GM18499 (cell line): ENCODE measurements at regions not wholly inside any gene's neighbourhood (a gene's known extent, or its start where the extent isn't known, plus 50 kb on each side); places are given as distances from the start of the nearest gene placed in this dataset.

Source experiments
- ATAC-seq: cut with Tn5 transposase; IDR thresholded peaks from one replicate; pipeline ENCODE4 v1.9.1; 2021; ENCODE audit warnings: moderate number of reproducible peaks; ENCODE audit not compliant: insufficient read depth, unreplicated experiment

DNA sequence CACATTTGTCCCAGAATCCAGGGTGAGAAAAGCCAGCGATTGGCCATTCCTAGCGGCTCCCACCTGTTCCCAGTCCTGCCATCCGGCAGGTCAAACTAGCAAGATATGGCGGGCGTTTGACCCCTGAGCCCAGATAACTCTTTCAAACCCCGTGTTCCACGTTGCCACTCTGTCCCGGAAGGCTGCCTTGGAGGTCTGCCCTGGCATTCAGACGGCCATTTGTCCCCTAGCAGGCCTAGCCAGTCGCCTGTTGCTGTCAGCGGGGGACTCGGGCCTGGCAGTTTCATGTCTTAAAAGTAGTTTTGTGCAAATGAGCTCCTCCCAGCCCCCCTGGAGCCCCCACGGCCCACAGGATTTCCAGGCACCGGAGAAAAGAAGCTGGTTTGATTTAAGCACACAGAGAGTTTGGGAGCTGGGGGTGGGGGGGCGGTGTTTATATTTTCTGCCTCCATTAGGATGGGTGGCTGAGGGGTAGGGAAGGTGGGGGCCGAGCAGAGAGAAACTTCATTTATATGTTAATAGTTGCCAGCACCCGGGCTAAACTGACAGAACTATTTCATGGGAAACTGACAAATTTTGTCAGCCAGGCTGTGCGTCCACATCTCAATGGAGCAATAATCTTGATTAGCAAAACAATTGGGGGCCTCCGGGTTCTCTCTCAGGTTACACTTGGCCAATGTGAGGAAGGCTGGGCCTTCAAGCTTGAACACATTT lies 240.9 kb upstream of the SALL1 start:
- ATAC-seq, result no peak

DNA sequence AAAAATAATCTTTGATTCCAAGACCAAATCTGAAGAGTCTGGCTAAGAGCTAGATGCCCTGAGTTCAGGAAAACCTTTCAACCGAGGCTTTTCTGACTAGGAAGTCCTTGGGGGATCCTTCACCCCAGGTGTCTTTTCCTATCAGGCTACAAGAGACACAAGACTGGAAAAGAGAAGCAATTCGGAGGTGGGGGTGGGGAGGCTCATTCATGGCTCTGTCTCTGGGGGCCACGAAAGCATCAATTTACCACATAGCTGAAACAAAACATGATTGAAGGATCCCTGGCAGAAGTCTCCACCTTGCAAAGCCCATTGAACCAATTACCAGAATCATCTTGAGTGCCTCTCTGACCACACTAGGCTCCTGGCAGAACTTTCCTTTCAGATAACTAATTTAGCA lies 239.8 kb upstream of the SALL1 start:
- ATAC-seq, result no peak

DNA sequence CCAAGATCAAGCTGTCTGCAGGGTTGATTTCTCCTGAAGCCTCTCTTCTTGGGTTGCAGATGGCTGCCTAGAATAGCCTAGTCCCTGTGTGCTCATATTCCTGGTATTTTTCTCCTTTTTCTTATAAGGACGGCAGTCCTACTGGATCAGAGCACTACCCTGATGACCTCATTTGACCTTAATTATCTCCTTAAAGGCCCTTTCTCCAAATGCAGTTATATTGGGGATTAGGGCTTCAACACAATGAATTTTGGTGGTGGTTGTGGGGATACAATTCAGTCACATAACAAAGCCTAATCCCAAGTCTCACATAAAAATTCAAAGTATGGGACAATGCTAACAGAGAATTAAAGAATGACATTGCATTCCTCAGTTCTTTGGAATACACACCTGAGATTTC lies 238.8 kb upstream of the SALL1 start:
- ATAC-seq, result no peak

DNA sequence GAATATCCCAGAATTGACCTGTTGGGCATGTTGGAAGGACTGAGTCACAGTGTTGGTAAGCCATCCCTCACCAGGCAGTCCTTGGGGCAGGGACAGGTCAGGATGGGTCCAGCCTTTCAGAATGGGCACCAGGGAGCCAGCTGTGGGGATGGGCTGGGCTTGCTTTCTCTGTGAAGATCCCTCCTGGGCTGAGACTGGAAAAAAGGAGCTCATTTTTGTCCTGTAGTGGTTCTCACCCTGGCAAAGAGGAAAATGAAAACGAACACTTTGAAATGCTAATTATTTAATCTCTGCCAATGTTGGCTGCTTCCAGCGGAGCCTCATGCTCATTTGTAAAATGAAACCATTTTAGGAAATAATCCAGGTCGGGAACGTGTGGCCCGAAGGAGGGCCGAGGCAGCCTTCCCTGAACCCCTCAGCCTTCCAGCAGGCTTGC lies 237.5 kb upstream of the SALL1 start:
- ATAC-seq, result no peak

DNA sequence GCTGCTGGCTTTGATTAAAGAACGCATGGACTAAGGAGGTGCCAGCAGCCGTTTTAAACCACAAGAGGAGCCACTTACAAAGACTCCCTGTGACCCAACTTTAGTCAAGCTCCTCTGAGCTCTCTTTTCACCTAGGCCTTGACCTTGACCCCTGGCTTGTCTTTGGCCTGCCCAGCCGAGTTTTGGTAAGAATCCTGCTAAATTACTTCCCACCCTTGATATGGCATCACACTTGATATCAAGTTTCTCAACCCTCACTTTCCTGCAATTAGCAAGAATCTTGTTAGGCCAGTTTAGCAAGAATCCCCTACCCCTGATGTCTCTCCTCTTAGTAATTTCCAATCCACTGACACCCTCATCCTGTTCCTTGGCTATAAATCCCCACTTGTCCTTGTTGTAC lies 232.8 kb upstream of the SALL1 start:
- no peak for ATAC-seq

DNA sequence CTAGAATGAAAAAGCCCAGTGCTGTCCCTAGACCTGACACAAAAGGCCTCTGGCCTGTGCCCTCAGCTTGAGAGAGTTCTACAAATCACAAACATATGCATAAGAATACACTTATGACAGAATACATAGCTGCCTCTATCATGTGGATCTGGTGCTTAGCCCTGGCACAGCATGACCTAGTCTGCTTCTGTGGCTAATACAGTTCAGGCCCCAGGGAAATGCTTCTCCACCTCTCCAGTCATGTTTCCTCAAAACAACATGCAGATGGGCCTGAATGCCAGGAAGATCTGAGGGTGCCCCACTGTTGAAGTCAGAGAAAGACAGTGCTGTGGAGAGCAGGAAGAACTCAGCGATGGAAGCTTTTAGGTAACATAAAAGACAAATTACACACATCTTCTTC lies 231.9 kb upstream of the SALL1 start:
- ATAC-seq, result no peak

DNA sequence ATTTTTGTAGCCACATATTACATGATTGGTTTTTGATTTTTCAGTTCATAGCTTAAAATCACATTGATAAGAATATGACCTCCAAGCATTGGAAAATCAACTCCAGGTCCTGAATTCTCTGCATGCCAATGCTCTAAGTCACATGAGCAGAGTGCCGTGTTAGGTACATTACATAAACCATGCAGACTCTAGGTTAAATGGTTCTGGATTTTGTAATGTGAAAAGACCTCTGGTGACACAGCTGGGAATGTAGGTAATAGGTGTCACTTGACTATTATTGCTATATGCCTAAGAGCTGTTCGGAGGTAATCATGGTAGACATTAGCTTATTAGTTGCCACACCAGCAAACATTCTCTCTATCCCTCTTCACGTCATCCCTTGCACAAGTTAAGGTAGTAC lies 231.1 kb upstream of the SALL1 start:
- no peak for ATAC-seq

DNA sequence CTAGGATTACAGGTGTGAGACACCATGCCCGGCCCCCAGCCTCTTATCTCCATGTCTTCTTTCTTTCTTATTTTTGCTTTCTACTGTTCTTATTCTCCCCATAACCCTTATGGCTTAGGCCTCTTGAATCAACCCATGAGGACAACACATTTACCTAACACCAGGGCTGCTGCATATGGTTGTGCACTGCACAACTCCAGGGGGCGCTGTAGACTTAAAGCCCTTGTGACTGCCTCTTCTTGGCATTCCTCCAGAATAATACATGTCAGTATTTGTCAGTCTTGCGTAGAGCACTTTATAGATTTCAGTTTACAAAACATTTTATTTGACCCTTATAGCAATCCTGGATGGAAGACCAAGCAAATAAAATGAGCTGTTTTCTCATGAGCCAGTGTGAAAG lies 225.0 kb upstream of the SALL1 start:
- ATAC-seq, result no peak

DNA sequence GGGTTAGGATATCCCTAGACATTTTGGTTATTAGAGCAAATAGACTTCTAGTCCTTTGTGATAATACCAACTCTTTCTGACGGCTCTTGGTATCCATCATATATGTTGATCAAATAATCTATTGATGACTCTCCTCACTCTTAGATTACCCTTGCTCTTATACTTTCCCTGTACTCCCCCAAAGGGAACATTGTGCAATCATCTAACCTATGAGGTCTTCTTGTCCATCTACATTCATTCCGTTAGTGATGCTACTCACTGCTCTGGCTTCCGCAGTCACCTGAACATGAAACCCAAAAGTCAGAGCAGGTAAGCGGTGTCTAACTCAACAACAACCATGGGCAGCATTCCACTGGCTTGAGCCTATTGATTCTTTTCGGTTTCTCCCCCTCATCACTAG lies 223.7 kb upstream of the SALL1 start:
- ATAC-seq, result no peak

DNA sequence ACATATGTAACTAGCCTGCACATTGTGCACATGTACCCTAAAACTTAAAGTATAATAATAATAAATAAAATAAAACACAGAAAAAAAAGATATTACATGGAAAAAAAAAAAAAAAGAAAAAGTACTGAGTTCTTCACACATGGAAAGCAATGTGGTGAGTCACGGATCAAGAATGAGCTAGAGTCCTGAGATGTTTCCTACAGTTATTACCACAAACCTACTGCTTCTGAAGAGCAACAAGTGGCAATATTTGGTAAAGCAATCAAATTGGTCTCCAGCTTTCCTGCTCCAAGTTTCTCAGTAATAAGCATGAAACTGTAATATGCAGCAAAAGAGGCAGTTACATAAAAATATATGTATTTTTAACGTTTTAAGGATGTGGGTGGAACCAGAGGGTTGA lies 223.3 kb upstream of the SALL1 start:
- no peak for ATAC-seq

DNA sequence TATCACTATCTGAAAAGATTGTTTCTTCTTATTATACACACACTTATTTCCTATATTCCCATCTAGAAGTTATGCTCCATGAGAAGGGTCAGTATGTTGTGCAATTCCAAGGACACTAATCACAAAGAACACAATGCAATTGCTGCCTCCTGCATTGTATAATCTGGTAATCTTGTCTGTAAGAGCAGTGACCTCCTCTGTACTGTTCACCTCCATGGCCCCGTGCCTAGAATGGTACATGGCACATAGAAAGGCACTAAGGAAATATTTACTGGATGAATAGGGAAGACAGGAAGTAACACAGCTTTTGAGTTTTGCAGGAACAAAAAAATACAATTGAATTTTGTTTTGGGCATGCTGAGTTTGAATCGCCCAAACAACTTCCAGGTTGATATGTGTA lies 214.6 kb upstream of the SALL1 start:
- ATAC-seq, result no peak

DNA sequence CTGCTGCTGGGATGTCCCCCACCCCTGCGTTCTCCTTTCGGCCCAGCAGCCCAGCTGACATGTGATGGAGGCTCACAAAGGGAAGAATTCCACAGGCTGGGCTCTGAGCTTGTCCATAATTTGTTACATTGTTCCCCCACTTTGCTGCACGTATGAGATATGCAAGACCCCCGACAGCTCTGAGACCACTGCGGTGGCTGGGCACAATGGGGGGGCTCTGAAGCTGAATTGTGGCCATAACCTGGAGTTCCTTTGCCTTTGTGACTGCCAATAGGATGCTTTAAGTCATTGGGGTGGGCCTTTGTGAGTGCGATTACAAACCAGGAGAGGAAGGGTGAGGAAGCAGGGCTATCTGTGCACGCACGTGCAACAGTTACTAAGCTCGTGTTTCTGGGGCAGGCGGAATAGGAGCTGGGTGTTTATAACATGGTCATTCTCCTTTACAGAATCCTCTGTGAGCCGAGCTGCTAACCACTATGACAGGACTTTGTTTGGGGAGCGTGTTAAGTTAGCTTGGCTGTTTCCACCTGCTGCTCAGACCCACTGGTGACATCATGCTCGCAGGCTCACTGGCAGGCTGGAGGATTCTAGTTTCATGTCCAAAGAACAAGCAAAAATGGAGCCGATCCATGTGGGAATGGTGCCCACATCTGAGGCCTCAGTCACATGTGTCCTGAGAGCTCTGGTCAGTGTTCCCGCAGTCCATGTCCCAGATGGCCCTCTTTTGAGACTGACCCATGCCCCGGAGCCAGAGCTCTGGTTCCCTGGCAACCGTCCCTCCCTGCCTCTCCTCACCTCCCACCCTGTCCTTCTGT lies 208.3 kb upstream of the SALL1 start:
- ATAC-seq, result no peak

DNA sequence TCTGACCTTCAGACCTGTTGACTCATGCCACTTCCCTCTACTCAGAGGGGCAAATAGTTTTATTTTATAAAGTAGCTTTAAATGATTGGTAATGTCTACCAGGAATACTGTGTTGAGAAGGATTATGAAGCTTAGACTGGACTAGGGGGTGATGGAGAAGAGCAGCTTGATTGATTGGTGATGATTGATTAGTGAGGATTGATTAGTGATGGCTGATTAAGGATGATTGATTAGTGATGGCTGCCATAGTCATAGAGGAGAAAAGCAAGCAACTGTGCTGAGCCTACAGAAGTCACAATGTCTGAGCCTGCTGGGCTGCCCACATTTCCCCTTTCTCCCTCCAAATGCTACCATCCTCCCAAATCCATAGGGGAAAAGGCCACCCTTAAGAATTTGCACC lies 206.8 kb upstream of the SALL1 start:
- no peak for ATAC-seq

DNA sequence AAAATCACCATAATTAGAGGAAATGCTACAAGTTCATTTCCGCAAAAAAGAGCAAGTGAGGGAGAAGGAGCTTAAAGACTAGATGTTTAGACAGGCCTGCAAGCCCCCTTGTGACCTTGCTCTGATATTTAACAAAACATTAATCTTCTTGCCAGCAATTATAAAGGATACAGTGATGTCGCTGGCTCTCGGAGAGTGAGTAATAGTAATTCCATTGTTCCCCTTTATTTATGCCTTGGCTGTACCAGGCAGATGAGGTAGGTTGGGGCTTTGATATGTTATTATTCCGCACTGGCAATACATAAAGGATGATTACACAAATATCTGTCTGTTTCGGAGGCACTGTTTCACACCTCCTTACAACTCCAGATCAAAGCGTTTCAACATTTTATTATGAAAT lies 204.8 kb upstream of the SALL1 start:
- ATAC-seq, result no peak

DNA sequence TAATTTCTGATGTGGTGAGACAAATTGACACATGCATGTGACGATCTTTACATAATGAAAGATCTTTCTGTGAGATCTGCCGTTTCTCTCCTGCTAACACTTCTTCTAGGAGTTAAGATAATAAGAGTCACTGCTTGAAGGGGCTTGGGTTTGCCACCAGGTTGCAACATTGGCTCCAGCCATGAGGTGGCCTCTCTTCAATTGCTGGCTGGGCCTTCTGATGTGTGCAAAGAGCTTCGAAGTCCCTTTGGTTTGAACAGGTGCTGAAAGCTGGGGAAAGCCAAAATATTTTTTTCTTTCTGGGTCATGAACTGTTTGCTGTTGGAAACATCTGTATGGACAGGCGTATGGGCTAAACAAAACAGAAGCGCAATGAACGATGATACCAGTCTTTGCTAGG lies 204.1 kb upstream of the SALL1 start:
- ATAC-seq, result no peak

DNA sequence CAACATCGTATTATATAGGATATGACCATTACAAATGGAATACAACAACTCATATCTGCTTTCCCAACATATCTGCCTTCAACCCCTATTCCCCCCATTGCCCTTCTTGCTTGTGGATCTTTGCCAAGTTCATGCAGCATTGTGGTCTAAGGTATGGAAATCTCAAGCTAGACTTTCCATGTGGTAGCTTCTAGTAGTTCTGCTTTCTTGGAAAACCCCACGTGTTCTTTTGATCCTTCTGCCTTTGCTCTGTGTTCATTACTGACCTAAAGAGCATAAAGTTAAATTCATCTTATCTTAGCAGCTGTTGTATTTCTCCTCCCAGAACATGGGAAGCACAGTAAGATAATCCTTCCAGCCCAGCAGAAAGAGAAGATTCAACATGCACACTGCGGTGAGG lies 202.0 kb upstream of the SALL1 start:
- no peak for ATAC-seq

DNA sequence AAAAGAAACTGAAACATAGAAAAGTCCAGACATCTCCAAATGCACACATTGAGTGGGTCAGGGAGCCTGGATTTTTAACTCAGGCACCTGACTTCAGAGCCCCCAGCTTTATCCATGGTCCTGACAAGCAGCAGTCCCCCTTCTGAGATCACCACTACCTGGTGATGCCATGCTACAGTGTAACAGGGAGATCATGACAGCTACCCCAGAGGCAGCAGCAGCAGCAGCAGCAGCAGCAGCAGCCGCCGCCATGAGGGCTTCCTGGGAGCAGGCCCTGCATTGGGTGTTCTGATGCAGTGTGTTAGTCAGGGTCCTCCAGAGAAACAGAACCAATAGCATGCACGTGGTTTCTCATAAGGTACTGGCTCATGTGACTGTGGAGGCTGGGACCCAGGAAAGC lies 198.6 kb upstream of the SALL1 start:
- no peak for ATAC-seq

DNA sequence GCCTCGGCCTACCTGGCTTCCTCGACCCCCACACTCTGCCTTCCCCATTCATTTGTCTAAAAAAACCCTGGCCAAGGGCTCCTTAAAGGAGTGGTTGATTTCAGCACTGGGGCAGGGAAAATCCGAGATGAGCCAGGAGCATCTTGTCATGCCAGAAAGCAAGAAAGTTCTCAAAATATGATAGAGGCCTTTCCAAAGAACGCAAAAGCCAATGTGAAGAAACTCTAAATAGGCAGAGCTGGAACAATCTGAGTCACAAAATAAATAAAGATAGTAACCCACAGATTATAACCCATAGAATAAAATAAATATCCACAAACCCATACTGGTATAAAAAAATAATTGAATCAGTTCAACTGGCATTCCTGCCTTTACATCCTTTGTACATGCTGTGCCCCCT lies 192.3 kb upstream of the SALL1 start:
- no peak for ATAC-seq

DNA sequence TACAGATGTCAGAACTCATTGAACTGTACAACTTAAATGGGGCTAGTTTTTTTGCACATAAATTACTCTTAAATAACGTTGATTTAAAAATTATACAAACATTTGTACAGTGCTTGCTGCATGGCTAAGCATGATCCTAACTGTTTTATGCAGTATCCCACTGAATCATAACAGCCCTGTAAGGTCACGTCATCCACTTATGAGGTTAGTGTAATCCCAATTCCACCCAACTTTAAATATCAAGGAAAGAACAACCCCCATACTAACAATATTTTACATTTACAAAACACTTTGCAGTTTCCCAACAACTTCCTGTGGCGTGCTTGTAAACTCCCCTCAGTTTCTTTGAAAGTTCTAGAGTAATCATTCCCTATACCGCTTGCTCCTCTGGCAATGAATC lies 190.1 kb upstream of the SALL1 start:
- ATAC-seq, result no peak

DNA sequence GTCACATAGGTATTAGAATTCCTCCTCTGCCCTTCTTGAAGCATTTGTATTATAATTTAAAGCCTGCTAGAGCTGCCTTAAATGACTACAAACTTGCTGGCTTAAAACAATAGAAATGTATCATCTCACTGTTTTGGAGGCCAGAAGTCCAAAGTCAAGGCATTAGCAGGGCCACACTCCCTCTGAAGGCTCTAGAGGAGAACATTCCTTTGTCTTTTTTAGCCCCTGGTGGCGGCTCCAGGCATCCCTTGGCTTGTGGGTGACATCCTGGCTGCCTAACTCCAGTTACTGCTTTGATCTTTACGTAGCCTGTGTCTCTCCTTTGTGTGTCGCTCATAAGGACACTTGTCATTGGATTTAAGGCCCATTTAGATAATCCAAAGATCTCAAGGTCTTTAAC lies 186.6 kb upstream of the SALL1 start:
- ATAC-seq, result no peak

DNA sequence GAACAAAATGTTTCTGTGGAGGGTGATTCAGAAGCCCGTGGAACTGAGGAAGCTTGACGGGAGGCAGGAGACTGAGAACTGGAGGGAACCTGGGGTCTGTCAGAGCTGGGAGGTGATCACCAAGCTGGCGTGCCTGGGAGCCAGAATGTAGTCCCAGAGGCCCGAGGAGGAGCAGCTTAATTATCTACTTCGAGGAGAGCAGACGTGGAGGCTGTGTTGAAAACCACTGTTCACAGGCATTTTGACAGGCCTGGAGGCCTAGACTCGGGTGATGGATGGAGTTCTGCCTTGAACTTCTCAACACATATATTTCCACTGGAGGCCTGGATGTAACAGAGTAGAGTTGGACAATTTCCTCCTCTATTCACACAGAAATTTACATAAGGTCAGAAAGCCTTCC lies 177.7 kb upstream of the SALL1 start:
- no peak for ATAC-seq

DNA sequence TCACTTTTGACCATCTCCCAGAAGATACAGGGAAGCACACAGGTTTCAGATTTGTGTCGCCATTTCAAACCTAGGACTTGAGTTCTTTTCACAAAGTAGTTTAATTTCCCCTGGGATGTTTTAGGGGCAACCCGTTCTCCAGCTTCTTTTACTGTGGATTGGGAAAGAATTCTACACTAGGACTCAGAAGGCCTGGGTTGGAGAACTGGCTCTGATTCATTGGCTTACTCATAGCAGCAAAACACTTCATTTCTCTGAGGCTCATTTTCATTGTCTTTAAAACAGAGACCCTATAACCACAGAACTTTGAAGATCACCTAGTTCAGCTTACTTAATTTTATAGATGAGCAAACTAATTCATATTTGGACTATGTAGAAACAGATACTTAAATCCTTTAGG lies 175.9 kb upstream of the SALL1 start:
- no peak for ATAC-seq
